Cardiac muscle cell (in vitro differentiated cells and primary cell): ENCODE measurements at regions not wholly inside any gene's neighbourhood (a gene's known extent, or its start where the extent isn't known, plus 50 kb on each side); places are given as distances from the start of the nearest gene placed in this dataset.
A peak's percentile ranks its signal among the peaks of the same experiment; 100 is the strongest.

Experiments used
- DNase-seq, 2 donors: peaks; one replicate each; pipeline versions ENCODE4 v3.0.0 to v3.0.0-alpha.2; 2010 to 2017; ENCODE audit warnings: low read depth in 1 of 2, low spot score in 1 of 2
- H3K27ac ChIP-seq: fragments of 200-600 bp; sonication (generic); 2 replicates; pipeline ENCODE4 v1.5.1; 2016
- H3K27me3 ChIP-seq: fragments of 200-600 bp; sonication (generic); 2 replicates; pipeline ENCODE4 v1.6.0; 2016; ENCODE audit warnings: control low read depth
- H3K36me3 ChIP-seq: fragments of 200-600 bp; sonication (generic); 2 replicates; pipeline ENCODE4 v1.5.1; 2016; ENCODE audit warnings: control low read depth
- H3K4me1 ChIP-seq: fragments of 200-600 bp; sonication (generic); 2 replicates; pipeline ENCODE4 v1.8.1; 2017; ENCODE audit warnings: low read depth, mild to moderate bottlenecking, mixed run types
- H3K4me3 ChIP-seq: fragments of 200-600 bp; sonication (generic); 2 replicates; pipeline ENCODE4 v1.5.1; 2016; ENCODE audit warnings: mild to moderate bottlenecking
- H3K9me3 ChIP-seq: fragments of 200-600 bp; sonication (generic); 2 replicates; pipeline ENCODE4 v1.5.1; 2017; ENCODE audit warnings: low read depth, mild to moderate bottlenecking, control low read depth
- CTCF ChIP-seq: IDR thresholded peaks from 2 replicates; pipeline ENCODE4 v1.5.1; 2012; ENCODE audit warnings: low read depth, mild to moderate bottlenecking, low read length

GRCh38 chr11:8323161-8323935, 59.7 kb upstream of the LMO1 start:
- Histone ChIP-seq H3K4me3 (no peak overlapping the region), H3K27ac (no peak overlapping the region), H3K4me1 (no peaks in the 10 kb centered on the region), H3K36me3 (no peaks in the 10 kb centered on the region), H3K9me3 (no peaks in the 10 kb centered on the region), H3K27me3 (no peaks in the 10 kb centered on the region)
- DNase-seq, result no peak
- no peak for TF ChIP-seq CTCF

GRCh38 chr11:8321876-8322275, 58.2 kb upstream of the LMO1 start:
- H3K27ac ChIP-seq, result no peak overlapping the region
- H3K4me1 ChIP-seq, result no peaks in the 10 kb centered on the region
- H3K36me3 ChIP-seq, result no peaks in the 10 kb centered on the region
- TF ChIP-seq CTCF, result no peak
- H3K27me3 ChIP-seq, result no peaks in the 10 kb centered on the region
- DNase-seq, result no peak
- no peak overlapping the region for H3K4me3 ChIP-seq
- no peaks in the 10 kb centered on the region for H3K9me3 ChIP-seq

DNA sequence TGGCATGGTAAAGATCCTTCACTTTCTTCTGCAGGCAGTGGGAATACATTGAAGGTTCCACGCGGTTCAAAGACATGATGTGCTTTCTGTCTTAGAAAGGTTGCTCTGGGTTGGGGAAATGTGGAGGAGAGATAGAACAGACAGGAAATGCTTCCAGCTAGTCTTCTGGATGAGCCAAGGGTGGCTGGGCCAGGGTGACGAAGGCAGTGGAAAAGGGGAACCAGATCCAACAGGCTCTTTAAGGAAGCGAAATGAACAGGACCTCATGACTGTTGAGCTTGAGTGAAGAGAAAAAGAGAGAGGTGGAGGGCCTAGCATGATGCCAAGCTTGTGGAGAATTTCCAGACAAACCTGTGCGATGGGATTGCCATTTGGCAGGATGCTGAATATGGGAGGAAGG, 56.4 kb upstream of the LMO1 start:
- DNase-seq, result no peak
- no peaks in the 10 kb centered on the region for H3K27me3 ChIP-seq
- TF ChIP-seq CTCF, result no peak
- H3K36me3 ChIP-seq, result no peaks in the 10 kb centered on the region
- no peaks in the 10 kb centered on the region for H3K4me1 ChIP-seq
- H3K4me3 ChIP-seq, result no peak overlapping the region
- no peak overlapping the region for H3K27ac ChIP-seq
- H3K9me3 ChIP-seq, result no peaks in the 10 kb centered on the region

- Histone ChIP-seq H3K4me3 (no peak overlapping the region), H3K4me1 (no peaks in the 10 kb centered on the region), H3K9me3 (no peaks in the 10 kb centered on the region), H3K36me3 (no peaks in the 10 kb centered on the region), H3K27me3 (no peaks in the 10 kb centered on the region), H3K27ac (no peak overlapping the region)
- peak; percentile 33 for TF ChIP-seq CTCF
- peak; percentile 8 to 62 for DNase-seq
Measured at GRCh38 chr11:8318536-8318935, 54.9 kb upstream of the LMO1 start.

DNA sequence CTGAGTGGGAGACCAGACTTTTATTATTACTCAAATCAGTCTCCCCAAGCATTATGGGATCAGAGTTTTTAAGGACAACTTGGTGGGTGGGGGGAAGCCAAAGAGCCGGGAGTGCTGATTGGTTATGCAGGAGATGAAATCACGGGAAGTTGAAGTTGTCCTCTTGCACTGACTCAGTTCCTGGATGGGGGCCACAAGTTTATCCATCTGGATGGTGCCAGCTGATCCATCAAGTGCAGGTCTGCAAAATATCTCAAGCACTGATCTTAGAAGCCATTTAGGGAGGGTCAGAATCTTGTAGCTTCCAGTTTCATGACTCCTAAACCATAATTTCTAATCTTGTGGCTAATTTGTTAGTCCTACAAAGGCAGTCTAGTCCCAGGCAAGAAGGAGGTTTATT, 53.5 kb upstream of the LMO1 start:
- H3K4me1 ChIP-seq, result no peaks in the 10 kb centered on the region
- no peaks in the 10 kb centered on the region for H3K36me3 ChIP-seq
- peak in 1 of 2 donors; percentile 7 for DNase-seq
- H3K27ac ChIP-seq, result no peak overlapping the region
- H3K27me3 ChIP-seq, result no peaks in the 10 kb centered on the region
- H3K9me3 ChIP-seq, result no peaks in the 10 kb centered on the region
- no peak for TF ChIP-seq CTCF
- no peak overlapping the region for H3K4me3 ChIP-seq
